ENCODE measurements at regions not wholly inside any gene's neighbourhood (a gene's known extent, or its start where the extent isn't known, plus 50 kb on each side); places are given as distances from the start of the nearest gene placed in this dataset.

DNA sequence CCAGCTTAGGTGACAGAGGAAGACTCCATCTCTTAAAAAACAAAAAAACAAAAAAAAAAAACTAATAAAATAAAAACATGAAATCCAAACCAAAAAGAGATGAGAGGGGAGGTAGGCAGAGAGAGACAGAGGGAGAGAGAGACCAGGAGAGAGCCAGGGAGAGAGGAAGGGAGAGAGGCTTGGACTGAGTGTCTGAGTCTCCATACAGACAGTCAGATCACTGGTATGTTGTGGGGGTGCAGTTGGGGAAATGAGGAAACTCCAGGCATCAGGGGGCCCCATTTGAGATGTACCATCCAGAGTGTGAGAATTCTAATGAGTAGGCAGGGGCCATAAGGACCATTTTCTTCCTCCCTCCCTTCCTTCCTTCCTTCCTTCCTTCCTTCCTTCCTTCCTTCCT, 53.1 kb upstream of the SEPTIN5 start:
- TF ChIP-seq, protein P1, sequence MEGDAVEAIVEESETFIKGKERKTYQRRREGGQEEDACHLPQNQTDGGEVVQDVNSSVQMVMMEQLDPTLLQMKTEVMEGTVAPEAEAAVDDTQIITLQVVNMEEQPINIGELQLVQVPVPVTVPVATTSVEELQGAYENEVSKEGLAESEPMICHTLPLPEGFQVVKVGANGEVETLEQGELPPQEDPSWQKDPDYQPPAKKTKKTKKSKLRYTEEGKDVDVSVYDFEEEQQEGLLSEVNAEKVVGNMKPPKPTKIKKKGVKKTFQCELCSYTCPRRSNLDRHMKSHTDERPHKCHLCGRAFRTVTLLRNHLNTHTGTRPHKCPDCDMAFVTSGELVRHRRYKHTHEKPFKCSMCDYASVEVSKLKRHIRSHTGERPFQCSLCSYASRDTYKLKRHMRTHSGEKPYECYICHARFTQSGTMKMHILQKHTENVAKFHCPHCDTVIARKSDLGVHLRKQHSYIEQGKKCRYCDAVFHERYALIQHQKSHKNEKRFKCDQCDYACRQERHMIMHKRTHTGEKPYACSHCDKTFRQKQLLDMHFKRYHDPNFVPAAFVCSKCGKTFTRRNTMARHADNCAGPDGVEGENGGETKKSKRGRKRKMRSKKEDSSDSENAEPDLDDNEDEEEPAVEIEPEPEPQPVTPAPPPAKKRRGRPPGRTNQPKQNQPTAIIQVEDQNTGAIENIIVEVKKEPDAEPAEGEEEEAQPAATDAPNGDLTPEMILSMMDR (IDR thresholded peaks at IDR 0.05; ENCODE audit: low read depth, low read length) = no peak
- no peak for TF ChIP-seq EZH2phosphoT487 (IDR thresholded peaks at IDR 0.05; ENCODE audit: low read depth)
